H1 (cell line): ENCODE measurements at regions not wholly inside any gene's neighbourhood (a gene's known extent, or its start where the extent isn't known, plus 50 kb on each side); places are given as distances from the start of the nearest gene placed in this dataset.

Experiments
- CTCF ChIA-PET: fragments of 300-600 bp; sonication (Branson Sonifier 250); formaldehyde crosslinking; loops from one replicate; lab custom pipeline; 2021; ENCODE audit not compliant: partially characterized antibody; lab: Charles Lee
- POLR2A ChIA-PET: fragments of 300-600 bp; sonication (Branson Sonifier 250); formaldehyde crosslinking; loops from one replicate; lab custom pipeline; 2021; ENCODE audit warnings: inconsistent platforms; ENCODE audit not compliant: partially characterized antibody; lab: Charles Lee
- DNase-seq, 2 experiments: peaks; one replicate each; pipeline versions ENCODE4 v3.0.0 to v3.0.0-alpha.2; 2010 to 2022; ENCODE audit warnings: low spot score in 2 of 2, low read depth in 1 of 2, mixed read lengths in 1 of 2
- FAIRE-seq: peaks from 2 replicates; lab custom pipeline; 2011; peaks lifted over from hg19 to GRCh38; lab: Jason Lieb, UNC
- H2AFZ ChIP-seq: 2 replicates; pipeline ENCODE4 v1.8.1; 2012; ENCODE audit warnings: low read length, inconsistent platforms
- H2AK5ac ChIP-seq: 2 replicates; pipeline ENCODE4 v1.6.1; 2013; ENCODE audit warnings: low read depth, low read length
- H2BK120ac ChIP-seq: replicated peaks from 2 replicates; pipeline ENCODE3; 2013; ENCODE audit warnings: low read depth, low read length, inconsistent platforms
- H2BK12ac ChIP-seq: 2 replicates; pipeline ENCODE4 v1.6.1; 2013; ENCODE audit warnings: low read depth, low read length
- H2BK15ac ChIP-seq: 2 replicates; pipeline ENCODE4 v1.6.1; 2013; ENCODE audit warnings: low read length
- H2BK20ac ChIP-seq: 2 replicates; pipeline ENCODE4 v1.6.1; 2013; ENCODE audit warnings: low read length
- H2BK5ac ChIP-seq: 2 replicates; pipeline ENCODE4 v1.6.1; 2013; ENCODE audit warnings: low read depth, low read length
- H3K14ac ChIP-seq: 2 replicates; pipeline ENCODE4 v1.6.1; 2013; ENCODE audit warnings: inconsistent platforms; ENCODE audit not compliant: insufficient read length
- H3K18ac ChIP-seq: 2 replicates; pipeline ENCODE4 v1.6.1; 2013; ENCODE audit warnings: low read length; ENCODE audit errors: extremely low read depth
- H3K23ac ChIP-seq: 2 replicates; pipeline ENCODE4 v1.6.1; 2013; ENCODE audit warnings: inconsistent platforms; ENCODE audit not compliant: insufficient read length
- H3K23me2 ChIP-seq: 2 replicates; pipeline ENCODE4 v1.6.1; 2013; ENCODE audit warnings: low read depth, low read length
- H3K27ac ChIP-seq: 2 replicates; pipeline ENCODE4 v1.6.1; 2011; ENCODE audit warnings: low read depth, low read length, inconsistent platforms
- H3K27me3 ChIP-seq, 4 experiments: replicated peaks in 1 of 4; 1 replicate in 1 of 4; 2 replicates in 3 of 4; pipeline versions ENCODE4 v1.6.1 to v1.8.1; 2011 to 2013; ENCODE audit warnings: low read length in 3 of 4, mild to moderate bottlenecking in 3 of 4, inconsistent platforms in 2 of 4, mixed read lengths in 2 of 4, moderate library complexity in 1 of 4; ENCODE audit not compliant: control insufficient read depth in 3 of 4, insufficient read depth in 3 of 4; ENCODE audit errors: extremely low read depth in 1 of 4
- H3K36me3 ChIP-seq, 4 experiments: 2 replicates each; pipeline versions ENCODE4 v1.6.1 to v1.8.1; 2011 to 2013; ENCODE audit warnings: mild to moderate bottlenecking in 4 of 4, low read length in 3 of 4, moderate library complexity in 2 of 4, control low read depth in 1 of 4, inconsistent platforms in 1 of 4; ENCODE audit not compliant: insufficient read depth in 4 of 4, control insufficient read depth in 2 of 4
- H3K4ac ChIP-seq: replicated peaks from 2 replicates; pipeline ENCODE3; 2013; ENCODE audit warnings: low read length, low read depth, mixed read lengths, inconsistent platforms; ENCODE audit not compliant: insufficient read length
- H3K4me1 ChIP-seq, 4 experiments: replicated peaks in 1 of 4; 1 replicate in 1 of 4; 2 replicates in 3 of 4; pipeline versions ENCODE4 v1.6.1 to v1.8.1; 2011 to 2013; ENCODE audit warnings: low read length in 3 of 4, inconsistent platforms in 2 of 4, mixed read lengths in 1 of 4; ENCODE audit not compliant: insufficient read depth in 4 of 4, control insufficient read depth in 3 of 4
- H3K4me2 ChIP-seq, 2 experiments: 2 replicates each; pipeline versions ENCODE4 v1.6.1 to v1.8.1; 2011 to 2013; ENCODE audit warnings: low read depth in 2 of 2, low read length in 2 of 2, control low read depth in 1 of 2, inconsistent platforms in 1 of 2, mild to moderate bottlenecking in 1 of 2; ENCODE audit not compliant: insufficient read depth in 1 of 2
- H3K4me3 ChIP-seq, 4 experiments: fragments of 200-600, 300-600 bp in 1 of 4; sonication (generic), shearing (Covaris generic), sonication (Bioruptor Twin) in 1 of 4; 2 replicates each; pipeline versions ENCODE4 v1.5.1 to v1.8.1; 2011 to 2016; ENCODE audit warnings: low read length in 4 of 4, low read depth in 3 of 4, control low read depth in 2 of 4, inconsistent platforms in 2 of 4, mild to moderate bottlenecking in 2 of 4, mixed read lengths in 1 of 4, moderate library complexity in 1 of 4; ENCODE audit not compliant: insufficient read depth in 2 of 4; ENCODE audit errors: extremely low read depth in 1 of 4
- H3K56ac ChIP-seq: replicated peaks from 2 replicates; pipeline ENCODE3; 2013; ENCODE audit warnings: low read depth, mild to moderate bottlenecking, mixed read lengths, low read length, inconsistent platforms; ENCODE audit not compliant: insufficient read length
- H3K79me1 ChIP-seq: 2 replicates; pipeline ENCODE4 v1.6.1; 2013; ENCODE audit warnings: low read depth, low read length, control low read depth
- H3K79me2 ChIP-seq, 2 experiments: 2 replicates each; pipeline versions ENCODE4 v1.6.1 to v1.8.1; 2012 to 2013; ENCODE audit warnings: low read length in 2 of 2, mild to moderate bottlenecking in 2 of 2, inconsistent platforms in 1 of 2; ENCODE audit not compliant: insufficient read depth in 2 of 2, control insufficient read depth in 1 of 2
- H3K9ac ChIP-seq, 4 experiments: replicated peaks in 1 of 4; 1 replicate in 1 of 4; 2 replicates in 3 of 4; pipeline versions ENCODE4 v1.6.1 to v1.8.1; 2011 to 2013; ENCODE audit warnings: low read depth in 3 of 4, low read length in 3 of 4, control low read depth in 2 of 4, mild to moderate bottlenecking in 2 of 4, moderate library complexity in 2 of 4, inconsistent platforms in 1 of 4; ENCODE audit errors: extremely low read depth in 1 of 4
- H3K9me3 ChIP-seq, 2 experiments: 2 replicates each; pipeline versions ENCODE4 v1.6.1 to v1.8.1; 2012 to 2013; ENCODE audit warnings: mild to moderate bottlenecking in 2 of 2, moderate library complexity in 2 of 2, control low read depth in 1 of 2, inconsistent platforms in 1 of 2, low read depth in 1 of 2, low read length in 1 of 2, mixed read lengths in 1 of 2; ENCODE audit not compliant: insufficient read depth in 2 of 2
- H4K20me1 ChIP-seq, 2 experiments: replicated peaks in 1 of 2; 2 replicates each; pipeline versions ENCODE3 to v1.8.1; 2011 to 2013; ENCODE audit warnings: inconsistent platforms in 2 of 2, low read length in 2 of 2, mild to moderate bottlenecking in 1 of 2; ENCODE audit not compliant: insufficient read depth in 2 of 2, control insufficient read depth in 1 of 2
- H4K5ac ChIP-seq: 2 replicates; pipeline ENCODE4 v1.6.1; 2013; ENCODE audit warnings: low read length, low read depth, mixed read lengths, inconsistent platforms; ENCODE audit not compliant: insufficient read length
- H4K8ac ChIP-seq: 2 replicates; pipeline ENCODE4 v1.8.0; 2013; ENCODE audit warnings: mild to moderate bottlenecking, moderate library complexity, low read length, inconsistent platforms; ENCODE audit not compliant: insufficient read depth; ENCODE audit errors: extremely low read depth
- H4K91ac ChIP-seq: replicated peaks from 2 replicates; pipeline ENCODE3; 2013; ENCODE audit warnings: low read length, mixed read lengths, inconsistent platforms; ENCODE audit not compliant: insufficient read length
- NRF1 ChIP-seq: IDR thresholded peaks from 2 replicates; pipeline ENCODE4 v1.6.1; 2011; ENCODE audit warnings: mild to moderate bottlenecking, low read depth, low read length, improper control_type of control experiment
- POU5F1 ChIP-seq: IDR thresholded peaks from 2 replicates; pipeline ENCODE4 v1.6.1; 2011; ENCODE audit warnings: low read depth, mild to moderate bottlenecking, low read length, moderate library complexity
- YY1 ChIP-seq: IDR thresholded peaks from 2 replicates; pipeline ENCODE4 v1.6.1; 2011; ENCODE audit warnings: low read depth, mild to moderate bottlenecking, low read length
- WGBS, 2 experiments: shearing (Covaris generic) in 1 of 2; methylation state at CpG; one replicate each; pipeline versions ENCODE4 v1.1.6 to v1.1.7; 2013 to 2015; ENCODE audit warnings: low lambda C conversion rate in 2 of 2, mixed read lengths in 2 of 2, inconsistent platforms in 1 of 2, low coverage in 1 of 2, missing lambda C conversion rate in 1 of 2; ENCODE audit not compliant: insufficient replicate concordance in 2 of 2, insufficient coverage in 1 of 2, insufficient read length in 1 of 2; ENCODE audit errors: extremely low coverage in 1 of 2, missing lambda C conversion rate in 1 of 2; 5-methylcytosine and 5-hydroxymethylcytosine counted together

- no peak overlapping the region for H2BK5ac ChIP-seq
- no peak overlapping the region for H2BK20ac ChIP-seq
- no peak overlapping the region for H3K4ac ChIP-seq
- H2AFZ ChIP-seq = no peak overlapping the region
- ChIA-PET POLR2A (no interaction called here), CTCF (interaction anchor here (1.0 kb wide), 1 partner anchor 13 kb away, joined by 4 read pairs; no protein-coding TSS in a partner anchor)
- FAIRE-seq = no peak
- no peak overlapping the region for H4K91ac ChIP-seq
- no peaks in the 10 kb centered on the region for H3K36me3 ChIP-seq
- no peak overlapping the region for H3K14ac ChIP-seq
- no peak overlapping the region for H3K4me2 ChIP-seq
- no peak for DNase-seq
- no peak overlapping the region for H3K56ac ChIP-seq
- no peaks in the 10 kb centered on the region for H3K27me3 ChIP-seq
- H3K79me2 ChIP-seq = no peaks in the 10 kb centered on the region
- no peaks in the 10 kb centered on the region for H4K20me1 ChIP-seq
- no peak for TF ChIP-seq POU5F1
- TF ChIP-seq YY1 = no peak
- no peak for TF ChIP-seq NRF1
- H3K4me1 ChIP-seq = peaks cover 0 to 3% (median 0%) of the 10 kb centered on the region in 4 experiments; a peak in 1 of 7 replicates
- H3K9me3 ChIP-seq = no peaks in the 10 kb centered on the region
- no peak overlapping the region for H3K23ac ChIP-seq
- H2BK15ac ChIP-seq = no peak overlapping the region
- WGBS, 2 experiments = 94% methylated on average over 7 of the region's 7 CpGs; no CpG with 5 or more reads in 1 of the 2 experiments
- H4K8ac ChIP-seq = no peak overlapping the region
- H2BK12ac ChIP-seq = no peak overlapping the region
- no peak overlapping the region for H3K4me3 ChIP-seq
- no peak overlapping the region for H2AK5ac ChIP-seq
- no peak overlapping the region for H3K9ac ChIP-seq
- H4K5ac ChIP-seq = no peak overlapping the region
- H3K79me1 ChIP-seq = no peaks in the 10 kb centered on the region
- H3K18ac ChIP-seq = no peak overlapping the region
- H3K27ac ChIP-seq = no peak overlapping the region
- no peak overlapping the region for H2BK120ac ChIP-seq
- H3K23me2 ChIP-seq = no peaks in the 10 kb centered on the region
Measured at GRCh38 chr18:22734791-22735627, 198.1 kb upstream of the RBBP8 start.
